Ovary (tissue), 3 donors: ENCODE measurements at regions not wholly inside any gene's neighbourhood (a gene's known extent, or its start where the extent isn't known, plus 50 kb on each side); places are given as distances from the start of the nearest gene placed in this dataset.

Experiments used
- EP300 ChIP-seq: sonication (generic); formaldehyde crosslinking; IDR thresholded peaks from one replicate; pipeline ENCODE4 v1.6.1; 2017; ENCODE audit warnings: antibody characterized with exemption
- POLR2A ChIP-seq: fragments of 450-650 bp; IDR thresholded peaks from one replicate; pipeline ENCODE4 v1.6.1; 2017; ENCODE audit warnings: antibody characterized with exemption, mild to moderate bottlenecking, moderate library complexity
- TF ChIP-seq, protein P1 (sequence below), 3 donors: fragments of 450-650 bp in 2 of 3; fragments of 200-600 bp in 1 of 3; IDR thresholded peaks; one replicate each; pipeline versions ENCODE4 v1.5.1 to v1.8.0; 2016 to 2022; ENCODE audit warnings: antibody characterized with exemption in 3 of 3, mild to moderate bottlenecking in 1 of 3
- donor health status: DM: no; HTN: no; CAD: no.

- TF ChIP-seq, protein P1, sequence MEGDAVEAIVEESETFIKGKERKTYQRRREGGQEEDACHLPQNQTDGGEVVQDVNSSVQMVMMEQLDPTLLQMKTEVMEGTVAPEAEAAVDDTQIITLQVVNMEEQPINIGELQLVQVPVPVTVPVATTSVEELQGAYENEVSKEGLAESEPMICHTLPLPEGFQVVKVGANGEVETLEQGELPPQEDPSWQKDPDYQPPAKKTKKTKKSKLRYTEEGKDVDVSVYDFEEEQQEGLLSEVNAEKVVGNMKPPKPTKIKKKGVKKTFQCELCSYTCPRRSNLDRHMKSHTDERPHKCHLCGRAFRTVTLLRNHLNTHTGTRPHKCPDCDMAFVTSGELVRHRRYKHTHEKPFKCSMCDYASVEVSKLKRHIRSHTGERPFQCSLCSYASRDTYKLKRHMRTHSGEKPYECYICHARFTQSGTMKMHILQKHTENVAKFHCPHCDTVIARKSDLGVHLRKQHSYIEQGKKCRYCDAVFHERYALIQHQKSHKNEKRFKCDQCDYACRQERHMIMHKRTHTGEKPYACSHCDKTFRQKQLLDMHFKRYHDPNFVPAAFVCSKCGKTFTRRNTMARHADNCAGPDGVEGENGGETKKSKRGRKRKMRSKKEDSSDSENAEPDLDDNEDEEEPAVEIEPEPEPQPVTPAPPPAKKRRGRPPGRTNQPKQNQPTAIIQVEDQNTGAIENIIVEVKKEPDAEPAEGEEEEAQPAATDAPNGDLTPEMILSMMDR (IDR thresholded peaks at IDR 0.05): no peak
- TF ChIP-seq POLR2A: no peak
- no peak for TF ChIP-seq EP300
Observed at GRCh38 chrX:115448146-115448545, 112.8 kb upstream of the PLS3 start.
